Endothelial cell of umbilical vein (primary cell): ENCODE measurements at regions not wholly inside any gene's neighbourhood (a gene's known extent, or its start where the extent isn't known, plus 50 kb on each side); places are given as distances from the start of the nearest gene placed in this dataset.

Experiments used
- BruUV-seq: library from RNA; stranded (reverse); fragments of 400-500 nt; replicated peaks from 2 replicates; lab custom pipeline; 2021; lab: Mats Ljungman, UMichigan
- CTCF ChIA-PET: fragments of 300-600, 350-600 bp; sonication (Branson Sonifier 250); formaldehyde crosslinking; loops from one replicate; lab custom pipeline; 2021; ENCODE audit warnings: antibody characterized with exemption, inconsistent platforms; lab: Charles Lee
- POLR2A ChIA-PET: fragments of 300-600, 350-600 bp; sonication (Branson Sonifier 250); formaldehyde crosslinking; loops from one replicate; lab custom pipeline; 2021; ENCODE audit warnings: antibody characterized with exemption, inconsistent platforms; lab: Charles Lee
- DNase-seq: peaks from one replicate; pipeline ENCODE4 v3.0.0-alpha.2; 2011; ENCODE audit warnings: low read depth, low spot score
- FAIRE-seq: peaks from 2 replicates; lab custom pipeline; 2011; peaks lifted over from hg19 to GRCh38; lab: Jason Lieb, UNC
- H2AFZ ChIP-seq: 2 replicates; pipeline ENCODE4 v1.6.0; 2012; ENCODE audit warnings: low read depth, low read length, control low read depth, inconsistent platforms
- H3K27ac ChIP-seq: 2 replicates; pipeline ENCODE4 v1.5.1; 2011; ENCODE audit warnings: low read depth, mild to moderate bottlenecking, control low read depth, low read length, moderate library complexity; ENCODE audit not compliant: insufficient read depth
- H3K27me3 ChIP-seq, 2 experiments: 2 replicates each; pipeline versions ENCODE4 v1.6.0 to v1.6.1; 2011; ENCODE audit warnings: low read length in 2 of 2, mixed read lengths in 1 of 2; ENCODE audit not compliant: control insufficient read depth in 2 of 2, insufficient read depth in 2 of 2
- H3K36me3 ChIP-seq, 2 experiments: 2 replicates in 1 of 2; 3 replicates in 1 of 2; pipeline ENCODE4 v1.5.1; 2011; ENCODE audit warnings: low read length in 2 of 2, mild to moderate bottlenecking in 1 of 2, moderate library complexity in 1 of 2; ENCODE audit not compliant: control insufficient read depth in 2 of 2, insufficient read depth in 2 of 2; ENCODE audit errors: extremely low read depth in 1 of 2
- H3K4me1 ChIP-seq: 3 replicates; pipeline ENCODE4 v1.5.1; 2011; ENCODE audit warnings: mild to moderate bottlenecking, low read length; ENCODE audit not compliant: control insufficient read depth, insufficient read depth; ENCODE audit errors: extremely low read depth
- H3K4me2 ChIP-seq: 2 replicates; pipeline ENCODE4 v1.6.1; 2011; ENCODE audit warnings: low read length, control low read depth, mixed read lengths; ENCODE audit not compliant: insufficient read depth
- H3K4me3 ChIP-seq, 3 experiments: fragments of 200-600 bp in 1 of 3; sonication (generic), shearing (Covaris generic) in 1 of 3; replicated peaks in 1 of 3; 2 replicates each; pipeline ENCODE4 v1.5.1; 2011 to 2016; ENCODE audit warnings: control low read depth in 3 of 3, low read length in 3 of 3, mild to moderate bottlenecking in 2 of 3, inconsistent platforms in 1 of 3, low read depth in 1 of 3, moderate library complexity in 1 of 3; ENCODE audit not compliant: insufficient read depth in 1 of 3
- H3K79me2 ChIP-seq: 2 replicates; pipeline ENCODE4 v1.6.0; 2012; ENCODE audit warnings: low read length, inconsistent platforms; ENCODE audit not compliant: control insufficient read depth, insufficient read depth
- H3K9ac ChIP-seq: replicated peaks from 2 replicates; pipeline ENCODE3; 2011; ENCODE audit warnings: low read length, control low read depth; ENCODE audit not compliant: insufficient read depth; ENCODE audit errors: extremely low read depth
- H3K9me1 ChIP-seq: replicated peaks from 3 replicates; pipeline ENCODE4 v1.6.0; 2011; ENCODE audit warnings: mild to moderate bottlenecking, low read length; ENCODE audit not compliant: control insufficient read depth, insufficient read depth; ENCODE audit errors: extremely low read depth
- H3K9me3 ChIP-seq: replicated peaks from 2 replicates; pipeline ENCODE4 v1.5.1; 2012; ENCODE audit warnings: low read length, inconsistent platforms; ENCODE audit not compliant: control insufficient read depth, insufficient read depth
- H4K20me1 ChIP-seq: replicated peaks from 2 replicates; pipeline ENCODE3; 2011; ENCODE audit warnings: mild to moderate bottlenecking, low read length; ENCODE audit not compliant: control insufficient read depth, insufficient read depth; ENCODE audit errors: extremely low read depth
- CTCF ChIP-seq, 2 donors: IDR thresholded peaks; 1 replicate in 1 of 2; 2 replicates in 1 of 2; pipeline ENCODE4 v1.5.1; 2011; ENCODE audit warnings: low read length in 2 of 2, mild to moderate bottlenecking in 2 of 2, moderate library complexity in 2 of 2, control low read depth in 1 of 2, inconsistent platforms in 1 of 2, low read depth in 1 of 2; ENCODE audit not compliant: insufficient read depth in 1 of 2; ENCODE audit errors: extremely low read depth in 1 of 2
- EZH2 ChIP-seq: IDR thresholded peaks from 2 replicates; pipeline ENCODE4 v1.6.1; 2012; ENCODE audit warnings: borderline replicate concordance, low read depth, mild to moderate bottlenecking, moderate library complexity, low read length, inconsistent platforms; ENCODE audit not compliant: severe bottlenecking
- FOS ChIP-seq: IDR thresholded peaks from 2 replicates; pipeline ENCODE4 v1.6.1; 2011; ENCODE audit warnings: mild to moderate bottlenecking, low read length, moderate library complexity, borderline replicate concordance; ENCODE audit not compliant: insufficient read depth
- GATA2 ChIP-seq: IDR thresholded peaks from 2 replicates; pipeline ENCODE4 v1.7.0; 2011; ENCODE audit warnings: low read depth, mild to moderate bottlenecking, moderate library complexity, mixed read lengths, low read length; ENCODE audit not compliant: insufficient read length, insufficient read depth
- JUN ChIP-seq: IDR thresholded peaks from 2 replicates; pipeline ENCODE4 v1.6.1; 2011; ENCODE audit warnings: borderline replicate concordance, low read depth; ENCODE audit not compliant: insufficient read length, insufficient read depth
- MYC ChIP-seq: IDR thresholded peaks from one replicate; pipeline ENCODE4 v1.6.1; 2011; ENCODE audit warnings: mild to moderate bottlenecking, low read depth, low read length
- POLR2A ChIP-seq: IDR thresholded peaks from 2 replicates; pipeline ENCODE4 v1.6.1; 2012; ENCODE audit warnings: low read depth, mild to moderate bottlenecking, control low read depth, low read length
- POLR2AphosphoS5 ChIP-seq: IDR thresholded peaks from 2 replicates; pipeline ENCODE4 v1.6.1; 2012; ENCODE audit warnings: low read depth, mild to moderate bottlenecking, control low read depth, low read length, moderate library complexity; ENCODE audit not compliant: insufficient read depth
- dilution Hi-C: fragments of 300-500 bp; cut with MboI; formaldehyde crosslinking; loops from one replicate; pipeline ENCODE4 v1.15.0; 2019; ENCODE audit warnings: low sequenced_read_pairs; ENCODE audit not compliant: extremely low pct_ligation_motif_present
- intact Hi-C: fragments of 100-400 bp; cut with micrococcal nuclease; formaldehyde crosslinking; loops from one replicate; pipeline ENCODE4 v1.10.0; 2022
- TF ChIP-seq, protein P1 (sequence below): IDR thresholded peaks from 2 replicates; pipeline ENCODE4 v1.6.1; 2011; ENCODE audit not compliant: insufficient read depth, insufficient read length

- Histone ChIP-seq H3K36me3 (no peaks in the 10 kb centered on the region), H2AFZ (no peak overlapping the region), H3K27me3 (no peaks in the 10 kb centered on the region), H3K9ac (no peak overlapping the region), H3K4me3 (no peak overlapping the region), H4K20me1 (no peaks in the 10 kb centered on the region), H3K9me3 (no peaks in the 10 kb centered on the region), H3K9me1 (no peaks in the 10 kb centered on the region), H3K79me2 (no peaks in the 10 kb centered on the region), H3K27ac (no peak overlapping the region), H3K4me2 (no peak overlapping the region), H3K4me1 (no peaks in the 10 kb centered on the region)
- no peak for FAIRE-seq
- dilution Hi-C loops: no loop called here
- TF ChIP-seq POLR2AphosphoS5 (no peak), CTCF (IDR thresholded peaks at IDR 0.05; ENCODE audit: extremely low read depth in 1 of 2, insufficient read depth in 1 of 2, low read depth in 1 of 2, low read length in 2 of 2) (no peak), POLR2A (no peak), GATA2 (no peak), EZH2 (no peak), FOS (no peak), MYC (no peak), JUN (no peak)
- TF ChIP-seq, protein P1, sequence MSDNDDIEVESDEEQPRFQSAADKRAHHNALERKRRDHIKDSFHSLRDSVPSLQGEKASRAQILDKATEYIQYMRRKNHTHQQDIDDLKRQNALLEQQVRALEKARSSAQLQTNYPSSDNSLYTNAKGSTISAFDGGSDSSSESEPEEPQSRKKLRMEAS: no peak
- BruUV-seq: no TSS peak
- no peak for DNase-seq
- POLR2A ChIA-PET: no interaction called here
- intact Hi-C loops: no loop called here
- CTCF ChIA-PET: no interaction called here
Observed at GRCh38 chr10:81674941-81675340, 200.1 kb upstream of the NRG3 start.
